Breast epithelium (tissue), 3 donors: ENCODE measurements at regions not wholly inside any gene's neighbourhood (a gene's known extent, or its start where the extent isn't known, plus 50 kb on each side); places are given as distances from the start of the nearest gene placed in this dataset.

Experiments used
- POLR2A ChIP-seq: fragments of 450-650 bp; IDR thresholded peaks from one replicate; pipeline ENCODE4 v1.6.1; 2016; ENCODE audit warnings: antibody characterized with exemption, mild to moderate bottlenecking, moderate library complexity
- TF ChIP-seq, protein P1 (sequence below), 3 donors: fragments of 450-650 bp; IDR thresholded peaks; one replicate each; pipeline ENCODE4 v1.5.1; 2016 to 2017; ENCODE audit warnings: antibody characterized with exemption in 3 of 3, mild to moderate bottlenecking in 3 of 3, moderate library complexity in 3 of 3

DNA sequence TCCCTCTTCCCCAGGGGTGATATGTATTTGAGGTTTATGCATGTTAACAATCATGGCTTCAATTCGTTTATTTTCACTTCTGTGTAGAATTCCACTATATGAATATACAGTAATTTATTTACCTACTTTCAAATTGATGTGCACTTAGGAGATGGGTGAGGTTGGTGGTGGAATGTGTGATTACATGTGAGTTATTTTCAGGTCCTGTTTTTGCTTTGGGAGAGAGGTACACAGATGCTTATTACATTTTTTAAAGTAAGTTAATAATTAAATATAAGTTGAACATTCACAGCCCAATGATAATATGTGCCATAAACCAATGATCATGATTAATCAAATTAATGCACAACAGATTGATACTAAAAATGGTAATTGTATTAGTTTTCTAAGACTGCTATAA is 79.5 kb downstream of the SPRY1 start:
- TF ChIP-seq, protein P1, sequence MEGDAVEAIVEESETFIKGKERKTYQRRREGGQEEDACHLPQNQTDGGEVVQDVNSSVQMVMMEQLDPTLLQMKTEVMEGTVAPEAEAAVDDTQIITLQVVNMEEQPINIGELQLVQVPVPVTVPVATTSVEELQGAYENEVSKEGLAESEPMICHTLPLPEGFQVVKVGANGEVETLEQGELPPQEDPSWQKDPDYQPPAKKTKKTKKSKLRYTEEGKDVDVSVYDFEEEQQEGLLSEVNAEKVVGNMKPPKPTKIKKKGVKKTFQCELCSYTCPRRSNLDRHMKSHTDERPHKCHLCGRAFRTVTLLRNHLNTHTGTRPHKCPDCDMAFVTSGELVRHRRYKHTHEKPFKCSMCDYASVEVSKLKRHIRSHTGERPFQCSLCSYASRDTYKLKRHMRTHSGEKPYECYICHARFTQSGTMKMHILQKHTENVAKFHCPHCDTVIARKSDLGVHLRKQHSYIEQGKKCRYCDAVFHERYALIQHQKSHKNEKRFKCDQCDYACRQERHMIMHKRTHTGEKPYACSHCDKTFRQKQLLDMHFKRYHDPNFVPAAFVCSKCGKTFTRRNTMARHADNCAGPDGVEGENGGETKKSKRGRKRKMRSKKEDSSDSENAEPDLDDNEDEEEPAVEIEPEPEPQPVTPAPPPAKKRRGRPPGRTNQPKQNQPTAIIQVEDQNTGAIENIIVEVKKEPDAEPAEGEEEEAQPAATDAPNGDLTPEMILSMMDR (IDR thresholded peaks at IDR 0.05) = no peak
- TF ChIP-seq POLR2A = no peak
